GM21367 (cell line): ENCODE measurements at regions not wholly inside any gene's neighbourhood (a gene's known extent, or its start where the extent isn't known, plus 50 kb on each side); places are given as distances from the start of the nearest gene placed in this dataset.
"Not testable (repeated sequence)": the region's sequence is repeated elsewhere in the genome, so short reads cannot be mapped to it uniquely, and the experiment has no call there.

Experiments
- ATAC-seq: cut with Tn5 transposase; IDR thresholded peaks from one replicate; pipeline ENCODE4 v1.9.1; 2021; ENCODE audit not compliant: unreplicated experiment

DNA sequence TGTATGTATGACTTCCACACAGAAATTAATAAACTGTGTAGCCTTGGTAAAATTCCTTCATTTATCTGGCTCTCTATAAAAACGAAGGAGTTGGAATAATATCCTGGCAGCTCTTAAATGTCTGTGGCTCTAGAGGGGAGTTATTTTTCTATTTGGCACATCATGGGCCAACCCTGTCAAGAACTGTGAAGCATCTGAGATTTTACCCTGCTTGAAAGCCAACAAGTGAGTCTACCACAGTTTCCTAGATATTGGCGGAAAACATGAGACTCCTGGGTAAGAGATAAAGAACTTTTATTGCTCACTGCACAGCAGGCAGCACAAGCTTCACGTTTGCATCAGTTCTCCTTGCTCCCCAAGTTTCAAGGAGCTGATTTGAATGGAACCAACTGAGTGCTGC, 346.7 kb upstream of the CYRIA start:
- no peak for ATAC-seq

DNA sequence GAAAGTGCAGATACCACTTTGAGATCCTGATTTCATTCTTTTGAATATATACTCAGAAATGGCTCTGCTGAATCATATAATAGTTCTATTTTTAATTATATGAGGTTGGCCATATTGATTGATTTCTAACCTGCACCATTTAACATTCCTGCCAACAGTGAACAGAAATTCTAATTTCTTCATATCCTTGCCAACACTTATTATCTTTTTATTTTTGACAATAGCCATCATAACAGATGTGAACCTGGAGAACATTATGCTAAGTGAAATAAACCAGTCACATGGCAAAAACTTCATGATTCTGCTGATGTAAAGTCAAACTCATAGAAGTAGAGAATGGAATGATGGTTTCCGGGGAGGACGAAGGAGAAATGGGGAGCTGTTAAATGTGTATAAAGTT, 344.5 kb upstream of the CYRIA start:
- no peak for ATAC-seq

DNA sequence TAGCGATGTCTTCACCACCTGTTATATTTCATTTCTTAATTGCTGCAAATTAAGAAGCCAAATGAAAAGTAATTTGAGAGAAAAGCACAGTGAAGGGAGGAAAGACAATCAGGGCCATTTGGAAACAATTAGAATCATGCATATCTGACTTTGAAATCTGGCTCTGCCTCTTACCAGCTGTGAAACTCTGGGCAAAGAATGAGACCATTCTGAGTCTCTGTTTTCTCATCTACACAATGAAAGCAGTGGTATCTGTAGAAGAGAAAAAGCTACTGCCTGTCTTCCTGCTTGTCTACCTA, 334.5 kb upstream of the CYRIA start:
- no peak for ATAC-seq

DNA sequence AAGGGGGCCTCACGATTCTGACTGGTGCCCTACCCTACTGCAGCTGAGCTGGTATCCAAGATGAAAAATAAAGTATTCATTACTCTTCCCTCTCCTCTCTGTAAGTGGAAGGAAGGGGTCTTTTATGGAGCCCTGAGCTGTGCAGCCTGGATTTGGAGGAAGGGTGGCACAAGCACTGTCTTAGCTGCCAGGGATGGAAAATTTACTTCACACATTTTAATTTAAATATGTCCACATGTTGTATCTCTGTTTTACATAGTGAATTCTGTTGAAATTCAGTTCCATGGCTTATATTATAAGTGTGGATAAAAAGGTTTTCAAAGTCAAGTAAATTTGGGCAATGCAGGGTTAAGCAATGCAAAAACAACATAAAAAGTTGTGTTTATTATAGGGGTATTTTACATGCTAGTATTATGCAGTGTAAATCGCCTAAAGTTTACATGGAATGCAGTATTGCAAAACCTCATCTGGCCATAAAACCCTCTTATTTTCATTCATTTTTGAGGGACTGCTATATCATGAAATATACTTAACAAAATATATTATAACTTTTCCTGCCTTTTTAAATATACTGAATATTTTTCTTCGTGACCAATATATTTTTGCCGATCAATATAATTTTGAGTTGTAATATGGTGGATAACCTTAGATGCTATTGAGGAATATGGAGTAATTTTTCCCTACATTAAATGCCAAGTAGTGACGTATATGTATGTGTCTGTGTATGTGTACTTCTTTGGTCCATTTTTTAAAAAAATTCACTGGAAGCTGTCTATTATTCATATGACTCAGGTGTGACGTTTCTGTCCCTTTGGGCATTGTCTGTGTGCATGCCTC, 333.9 kb upstream of the CYRIA start:
- ATAC-seq: no peak

DNA sequence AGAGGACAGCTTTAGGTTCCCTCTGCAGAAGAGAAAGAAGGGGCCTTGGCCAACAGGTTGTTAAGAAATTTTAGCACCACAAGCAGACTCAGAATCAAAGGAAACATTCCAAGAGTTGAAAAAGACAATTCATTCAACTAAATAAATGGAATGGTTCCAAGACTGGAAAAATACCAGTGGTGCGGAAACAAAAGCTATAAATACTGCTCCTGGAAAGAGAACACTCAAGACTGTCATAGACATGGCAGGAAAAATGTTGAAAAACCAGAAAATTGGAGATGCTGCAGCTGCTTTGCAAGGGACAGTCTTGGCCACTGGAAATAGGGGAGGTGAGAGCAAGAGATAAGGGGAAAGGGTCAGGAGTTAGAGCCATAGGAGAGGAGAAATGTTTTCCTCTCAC, 312.7 kb upstream of the CYRIA start:
- no peak for ATAC-seq

DNA sequence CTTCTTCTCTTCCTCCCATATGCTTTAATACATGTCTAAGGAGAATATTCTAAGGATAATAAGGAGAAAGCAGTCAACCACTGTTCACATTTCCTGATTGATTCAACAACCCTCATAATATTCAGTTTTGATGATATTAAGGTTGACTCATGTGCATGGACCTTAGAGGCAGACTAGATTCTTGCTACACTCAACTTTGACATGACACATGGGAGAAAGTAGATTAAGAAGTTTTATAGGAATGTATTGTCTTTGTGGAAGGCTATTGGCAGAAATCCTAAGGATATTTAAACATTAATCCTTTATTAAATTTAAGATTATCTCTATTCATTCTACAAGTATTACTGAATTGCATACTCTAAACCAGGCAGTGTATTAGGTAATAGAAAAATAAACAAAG, 309.1 kb upstream of the CYRIA start:
- no peak for ATAC-seq

DNA sequence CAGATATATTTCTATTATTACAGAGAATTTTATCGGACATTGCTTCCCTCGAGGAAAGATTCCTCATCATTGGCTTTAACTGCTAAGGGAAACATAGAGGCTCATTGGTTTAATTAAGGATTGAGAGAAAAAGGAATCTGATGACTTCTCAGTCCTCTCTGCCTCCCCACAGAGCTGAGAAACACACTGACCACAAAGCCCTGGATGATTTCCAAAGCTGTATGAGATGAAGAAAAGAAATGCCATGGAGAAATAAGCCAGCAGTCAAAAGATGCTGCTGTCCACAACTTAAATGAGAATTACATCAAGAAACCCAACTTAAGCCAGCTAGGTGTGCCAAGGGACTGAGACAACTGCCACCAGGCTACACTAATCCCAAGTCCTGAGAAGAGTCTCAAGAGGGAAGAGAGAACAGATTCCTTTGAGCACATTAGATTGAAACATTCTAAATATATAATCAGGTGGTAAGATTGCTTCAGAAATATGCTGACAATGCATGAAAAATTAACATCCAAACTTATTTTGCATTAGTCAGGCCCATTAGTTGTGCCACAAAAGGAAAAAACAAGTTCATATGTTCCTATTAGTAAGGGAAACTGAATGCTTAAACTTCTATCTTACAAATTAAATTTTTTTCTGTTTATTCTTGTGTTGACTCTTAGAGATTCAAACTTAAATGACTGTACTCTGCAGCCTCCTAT, 308.1 kb upstream of the CYRIA start:
- no peak for ATAC-seq

DNA sequence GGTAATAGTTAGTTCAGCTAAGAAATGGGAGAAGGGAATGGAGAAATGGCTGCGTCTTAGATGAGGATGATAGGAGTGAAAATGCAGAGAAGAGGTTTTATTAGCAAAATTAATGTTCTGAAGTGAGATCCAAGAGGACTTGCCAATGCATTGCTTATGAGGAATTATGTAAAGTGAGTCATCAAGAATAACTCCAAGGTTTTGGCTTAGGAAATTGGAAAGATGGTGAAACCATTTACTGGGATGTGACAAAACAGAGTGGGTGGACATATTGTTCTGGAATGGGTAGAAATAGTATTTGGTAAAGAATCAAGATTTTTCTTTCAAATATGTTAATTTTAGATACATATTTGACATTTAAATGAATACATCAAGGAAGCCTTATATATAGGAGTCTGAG, 306.6 kb upstream of the CYRIA start:
- no peak for ATAC-seq

DNA sequence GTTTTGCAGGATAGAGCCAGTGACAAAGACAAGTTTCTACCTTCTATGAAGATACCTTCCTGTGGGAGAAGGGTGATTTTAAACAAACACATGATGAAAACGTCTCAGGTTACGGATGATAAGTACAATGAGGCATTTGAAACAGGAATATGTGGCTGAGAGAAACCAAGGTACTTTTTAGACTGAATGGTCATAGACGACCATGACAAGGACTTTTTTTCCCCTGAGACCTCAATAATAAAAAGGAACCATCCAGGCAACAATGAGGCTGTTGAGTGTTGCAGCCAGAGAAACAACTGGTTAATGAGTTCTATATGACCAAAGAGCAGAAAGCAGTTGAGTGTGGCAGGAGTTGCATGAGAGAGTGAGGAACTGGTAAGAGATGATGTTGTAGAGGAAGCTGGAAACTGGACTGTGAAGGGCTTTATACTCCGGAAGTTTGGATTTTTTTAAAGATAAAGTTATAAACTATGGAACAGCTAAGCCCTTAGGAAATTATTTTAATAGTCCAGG, 306.1 kb upstream of the CYRIA start:
- ATAC-seq: no peak

DNA sequence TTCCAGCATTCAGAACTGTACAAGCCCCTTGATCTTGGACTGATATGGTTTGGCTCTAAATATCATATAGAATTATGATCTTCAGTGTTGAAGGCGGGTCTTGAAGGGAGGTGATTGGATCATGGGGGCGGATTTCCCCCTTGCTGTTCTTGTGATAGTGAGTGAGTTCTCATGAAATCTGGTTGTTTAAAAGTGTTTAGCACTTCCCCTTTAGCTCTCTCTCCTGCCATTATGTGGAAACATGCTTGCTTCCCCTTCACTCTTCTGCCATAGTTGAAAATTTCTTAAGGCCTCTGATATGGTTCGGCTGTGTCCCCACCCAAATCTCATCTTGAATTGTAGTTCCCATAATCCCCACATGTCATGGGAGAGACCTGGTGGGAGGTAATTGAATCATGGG, 305.3 kb upstream of the CYRIA start:
- ATAC-seq: not testable (repeated sequence)

DNA sequence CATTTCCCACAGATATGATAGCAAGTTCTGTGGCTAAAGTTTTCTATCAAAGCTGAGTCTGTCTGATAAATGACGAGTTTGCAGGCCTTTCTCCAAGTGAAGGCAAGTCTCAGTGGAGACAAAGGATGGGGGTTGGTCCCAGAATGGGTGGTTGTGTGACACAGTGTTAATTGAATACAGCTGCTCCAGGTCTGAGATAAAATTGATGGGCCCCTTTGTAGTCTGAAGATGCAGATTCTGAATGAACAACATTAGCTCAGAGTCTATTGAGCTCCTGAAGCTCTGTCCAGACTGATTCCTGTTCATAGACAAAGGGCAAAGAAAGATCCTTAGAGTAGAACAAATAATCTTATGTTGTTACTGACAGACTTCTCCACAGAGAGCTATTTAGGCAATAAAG, 296.9 kb upstream of the CYRIA start:
- no peak for ATAC-seq

DNA sequence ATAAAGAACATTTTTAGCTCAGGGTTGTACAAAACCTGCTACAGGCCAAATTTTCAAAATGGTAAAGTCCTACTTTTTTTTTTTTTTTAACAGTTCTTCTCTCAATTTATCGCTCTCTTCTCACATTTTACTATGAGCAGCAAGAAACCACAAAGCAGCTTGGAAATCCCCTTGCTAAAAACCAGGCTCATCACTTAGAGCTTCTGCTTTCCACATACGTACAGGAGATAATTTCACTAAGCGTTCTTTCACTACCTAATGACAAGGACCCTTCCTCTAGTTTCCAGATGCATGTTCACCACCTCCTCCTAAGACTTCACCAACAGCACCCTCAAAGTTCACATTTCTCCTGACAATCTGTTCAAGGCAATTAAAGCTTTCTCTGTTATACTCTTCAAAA, 294.9 kb upstream of the CYRIA start:
- no peak for ATAC-seq

DNA sequence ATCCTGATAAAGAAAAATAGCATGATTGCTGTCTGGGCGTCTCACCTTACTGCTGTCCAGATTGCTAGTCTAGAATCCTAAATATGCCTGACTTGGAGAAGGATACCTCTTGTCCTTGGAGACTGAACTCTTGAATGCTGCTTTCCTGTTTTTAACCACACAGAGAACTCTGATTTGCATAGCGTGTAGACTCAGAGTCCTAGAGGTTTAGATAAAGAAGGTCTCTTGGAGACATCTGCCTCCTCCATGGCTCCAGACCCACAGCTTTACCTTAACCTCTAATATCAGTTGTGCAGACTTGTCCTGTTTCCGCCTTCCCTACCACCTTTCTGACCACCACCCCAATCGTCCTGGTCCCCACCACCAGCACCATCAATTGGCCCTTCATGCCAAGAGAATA, 292.6 kb upstream of the CYRIA start:
- ATAC-seq: no peak

DNA sequence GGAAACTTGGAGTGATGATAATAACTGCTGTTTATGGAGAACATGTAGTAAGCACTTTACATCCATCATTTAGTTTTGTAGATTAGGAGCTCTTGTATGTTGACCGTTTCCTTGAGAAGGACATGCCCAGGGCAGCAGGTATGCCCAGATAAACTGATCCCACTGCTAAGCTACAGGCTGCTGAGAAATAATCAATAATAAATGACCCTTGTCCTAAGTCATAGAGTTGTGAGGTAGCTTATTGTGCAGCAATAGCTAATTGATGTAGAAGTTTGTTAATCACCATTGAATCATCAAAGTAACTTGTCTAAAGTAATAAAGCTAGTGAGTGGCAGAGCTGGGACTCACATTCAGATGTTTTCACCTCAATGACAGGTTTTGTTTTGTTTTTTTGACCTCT, 287.2 kb upstream of the CYRIA start:
- ATAC-seq: no peak

DNA sequence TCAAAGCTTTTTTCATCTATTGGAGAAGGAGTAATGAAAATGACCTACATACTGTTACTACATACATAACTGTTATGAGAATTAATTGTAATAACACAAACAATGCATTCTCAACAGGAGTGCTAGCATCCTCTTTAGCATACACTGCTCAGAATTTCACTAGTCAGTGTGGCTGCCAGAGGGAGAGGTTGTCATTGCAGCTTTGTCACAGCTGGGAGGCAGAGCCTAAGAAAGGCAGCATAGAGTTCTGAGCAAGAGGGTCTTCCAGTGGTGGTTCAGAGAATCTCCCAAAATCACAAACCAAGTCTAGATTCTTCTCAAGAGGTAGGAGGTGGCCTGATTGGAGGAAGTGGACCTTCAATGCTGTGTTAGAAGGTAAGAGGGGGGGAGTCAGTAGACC, 286.7 kb upstream of the CYRIA start:
- ATAC-seq: no peak

DNA sequence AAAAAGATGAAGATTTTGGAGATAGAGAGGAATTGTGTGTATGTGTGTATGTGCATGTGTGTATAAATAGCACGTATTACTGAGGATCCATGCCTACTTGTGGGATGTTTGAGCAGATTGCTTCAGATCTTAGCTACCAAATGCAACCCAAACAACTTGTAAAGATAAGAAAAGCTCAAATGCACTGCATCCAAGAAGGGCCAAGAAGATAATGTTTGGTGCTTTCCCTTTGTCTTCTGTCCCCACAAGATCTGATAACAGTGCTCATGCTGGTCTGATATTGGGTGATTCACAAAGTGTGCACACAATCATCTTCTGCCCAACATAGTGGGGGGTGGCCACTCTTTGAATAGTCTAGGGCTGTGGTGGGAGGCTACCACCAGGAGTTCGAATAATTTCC, 284.8 kb upstream of the CYRIA start:
- no peak for ATAC-seq

DNA sequence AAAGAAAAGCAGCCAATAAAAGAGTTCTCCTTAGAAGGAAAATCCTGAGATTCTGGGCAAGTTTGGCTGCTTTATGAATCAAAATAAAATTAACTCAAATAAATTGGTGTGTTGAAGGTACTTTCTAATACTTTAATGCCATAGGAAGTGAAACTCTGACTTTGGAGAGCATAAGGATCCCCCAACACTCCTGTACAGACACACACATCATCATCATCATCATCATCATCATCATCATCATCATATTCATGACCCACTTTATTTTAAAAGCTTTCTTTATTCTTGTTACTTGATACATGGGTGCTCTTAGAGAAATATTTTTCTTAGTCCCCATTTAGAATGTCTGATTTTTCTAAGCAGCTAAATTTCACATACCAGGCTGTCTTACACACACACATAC, 283.1 kb upstream of the CYRIA start:
- no peak for ATAC-seq

DNA sequence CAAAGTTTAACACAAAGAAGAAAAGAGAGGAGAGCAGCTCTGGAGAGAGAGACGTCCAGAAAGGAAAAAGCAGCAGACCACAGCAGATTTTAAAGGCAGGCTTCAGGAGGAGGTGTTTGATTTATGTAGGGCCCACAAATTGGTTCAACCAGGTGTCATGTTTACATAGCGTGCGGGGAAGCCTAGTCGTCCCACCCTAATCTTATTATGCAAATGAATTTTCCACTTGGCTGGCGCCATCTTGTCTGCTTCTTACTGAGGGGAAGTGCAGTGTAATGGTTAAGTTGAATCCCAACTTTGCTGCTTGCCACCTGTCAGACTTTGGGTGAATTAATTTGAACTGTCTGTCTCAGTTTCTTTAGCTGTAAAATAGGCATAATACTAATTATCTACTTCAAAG, 282.4 kb upstream of the CYRIA start:
- ATAC-seq: no peak

DNA sequence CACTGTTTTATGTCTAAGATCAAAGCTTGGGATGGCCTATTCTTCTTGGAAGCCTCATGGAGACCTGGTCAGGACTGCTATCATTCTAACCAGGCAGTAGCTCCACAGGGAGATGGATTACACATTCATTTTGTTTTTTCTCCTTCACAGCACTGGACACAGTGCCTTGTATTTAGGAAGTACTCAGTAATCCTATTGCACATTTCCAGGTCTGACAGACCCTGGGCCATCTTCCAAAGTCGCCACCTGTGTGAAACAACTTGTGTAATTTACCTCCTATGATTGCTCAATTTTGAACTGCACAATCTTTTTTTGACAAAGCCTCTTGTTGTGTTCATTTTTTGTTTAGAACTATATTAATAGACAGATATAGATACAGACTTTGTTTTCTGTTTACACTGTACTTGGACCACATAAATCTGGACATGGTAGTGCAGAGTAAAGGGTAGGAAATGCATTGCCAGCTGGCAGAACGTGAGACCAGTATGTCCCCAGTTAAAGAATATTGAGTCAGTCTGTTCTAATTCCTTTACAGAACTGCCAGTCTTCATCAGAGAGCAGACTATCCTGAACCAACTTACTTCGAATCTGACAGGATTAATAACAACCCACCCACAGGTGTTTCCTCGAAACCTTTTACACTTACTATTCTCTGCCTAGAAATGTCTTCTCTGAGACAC, 277.8 kb upstream of the CYRIA start:
- ATAC-seq: no peak

DNA sequence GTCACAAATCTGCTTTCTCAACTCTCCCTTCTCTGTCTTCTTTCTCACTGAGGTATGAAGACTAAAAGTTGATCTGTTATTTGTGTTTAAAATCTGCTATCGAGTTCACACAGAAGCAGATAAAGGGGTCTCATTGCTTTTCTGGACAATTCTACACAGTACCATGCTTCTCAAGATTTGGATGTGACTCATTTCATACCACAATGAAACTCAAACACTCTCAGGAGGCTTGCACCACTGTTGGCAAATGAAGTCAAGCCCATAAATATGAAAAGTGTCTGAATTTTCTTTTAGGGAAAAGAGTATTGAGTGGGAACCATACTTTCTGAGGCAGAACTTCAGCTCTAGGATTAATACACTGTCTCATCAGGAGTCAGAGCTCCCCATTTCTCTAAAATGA, 274.6 kb upstream of the CYRIA start:
- ATAC-seq: no peak

DNA sequence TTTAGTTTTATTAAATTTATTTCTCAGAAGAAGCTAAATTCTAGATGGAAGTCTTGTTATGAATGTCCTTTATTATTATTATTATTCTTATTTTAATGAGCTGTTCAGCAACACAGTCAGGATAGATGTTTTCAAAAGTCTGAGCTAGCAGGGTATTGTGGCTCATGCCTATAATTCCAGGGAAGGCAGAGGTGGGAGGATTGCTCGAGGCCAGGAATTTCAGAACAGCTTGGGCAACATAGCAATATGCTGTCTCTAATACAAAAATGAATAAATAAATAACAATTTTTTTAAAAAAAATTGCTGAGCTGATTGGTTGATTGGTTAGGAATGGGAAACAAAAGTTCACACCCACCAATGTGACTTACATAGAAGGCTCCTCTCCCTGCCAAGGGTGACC, 274.1 kb upstream of the CYRIA start:
- no peak for ATAC-seq

DNA sequence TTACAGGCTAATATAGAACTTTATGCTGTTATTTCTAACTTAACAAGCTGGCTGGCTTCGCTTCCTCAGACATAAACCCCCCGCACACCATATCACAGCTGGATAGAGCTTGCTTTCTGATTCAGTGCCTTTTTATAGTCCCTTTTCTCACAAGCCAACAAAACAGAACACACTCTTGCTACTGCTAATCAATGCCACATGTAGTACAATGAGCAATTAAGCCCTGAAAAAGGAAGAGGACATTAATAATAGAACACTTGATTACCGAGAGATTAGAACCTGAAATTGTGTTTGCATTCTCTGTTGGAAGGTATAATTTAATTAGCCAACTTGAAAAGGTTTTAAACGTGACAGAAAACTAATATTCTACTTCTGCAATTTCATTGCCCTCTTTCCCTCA, 267.7 kb upstream of the CYRIA start:
- no peak for ATAC-seq
